Peyer's patch (tissue), 4 donors: ENCODE measurements at regions not wholly inside any gene's neighbourhood (a gene's known extent, or its start where the extent isn't known, plus 50 kb on each side); places are given as distances from the start of the nearest gene placed in this dataset.

Source experiments
- POLR2A ChIP-seq, 2 donors: fragments of 450-650 bp; IDR thresholded peaks; one replicate each; pipeline ENCODE4 v1.5.1; 2017; ENCODE audit warnings: antibody characterized with exemption in 2 of 2, mild to moderate bottlenecking in 2 of 2, moderate library complexity in 2 of 2
- TF ChIP-seq, protein P1 (sequence below), 6 experiments: fragments of 450-650 bp in 4 of 6; fragments of 200-600 bp in 2 of 6; sonication (generic) in 1 of 6; IDR thresholded peaks; one replicate each; pipeline ENCODE4 v1.5.1; 2017 to 2019; ENCODE audit warnings: antibody characterized with exemption in 6 of 6, mild to moderate bottlenecking in 3 of 6, moderate library complexity in 1 of 6

DNA sequence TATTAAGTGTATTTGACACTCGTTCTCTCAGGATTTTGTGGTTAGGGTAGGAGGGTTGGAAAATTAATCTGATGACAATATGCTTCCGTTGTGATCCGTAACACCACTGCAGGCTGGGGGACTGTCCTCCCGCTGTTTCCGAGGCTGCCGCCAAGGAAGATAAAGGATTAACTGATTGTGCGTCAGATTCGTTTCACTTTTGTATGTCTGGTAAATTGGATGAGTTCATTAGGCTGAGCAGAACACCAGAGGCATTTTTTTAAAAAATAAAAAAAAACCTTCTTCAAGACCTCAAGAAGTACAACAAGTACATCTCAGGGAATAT lies 486.7 kb upstream of the SALL1 start:
- TF ChIP-seq, protein P1, sequence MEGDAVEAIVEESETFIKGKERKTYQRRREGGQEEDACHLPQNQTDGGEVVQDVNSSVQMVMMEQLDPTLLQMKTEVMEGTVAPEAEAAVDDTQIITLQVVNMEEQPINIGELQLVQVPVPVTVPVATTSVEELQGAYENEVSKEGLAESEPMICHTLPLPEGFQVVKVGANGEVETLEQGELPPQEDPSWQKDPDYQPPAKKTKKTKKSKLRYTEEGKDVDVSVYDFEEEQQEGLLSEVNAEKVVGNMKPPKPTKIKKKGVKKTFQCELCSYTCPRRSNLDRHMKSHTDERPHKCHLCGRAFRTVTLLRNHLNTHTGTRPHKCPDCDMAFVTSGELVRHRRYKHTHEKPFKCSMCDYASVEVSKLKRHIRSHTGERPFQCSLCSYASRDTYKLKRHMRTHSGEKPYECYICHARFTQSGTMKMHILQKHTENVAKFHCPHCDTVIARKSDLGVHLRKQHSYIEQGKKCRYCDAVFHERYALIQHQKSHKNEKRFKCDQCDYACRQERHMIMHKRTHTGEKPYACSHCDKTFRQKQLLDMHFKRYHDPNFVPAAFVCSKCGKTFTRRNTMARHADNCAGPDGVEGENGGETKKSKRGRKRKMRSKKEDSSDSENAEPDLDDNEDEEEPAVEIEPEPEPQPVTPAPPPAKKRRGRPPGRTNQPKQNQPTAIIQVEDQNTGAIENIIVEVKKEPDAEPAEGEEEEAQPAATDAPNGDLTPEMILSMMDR (IDR thresholded peaks at IDR 0.05): no peak
- TF ChIP-seq POLR2A (IDR thresholded peaks at IDR 0.05): no peak
